Type B pancreatic cell (in vitro differentiated cells): ENCODE measurements at regions not wholly inside any gene's neighbourhood (a gene's known extent, or its start where the extent isn't known, plus 50 kb on each side); places are given as distances from the start of the nearest gene placed in this dataset.

Experiments
- DNase-seq: peaks from one replicate; pipeline ENCODE4 v3.0.0; 2021; ENCODE audit warnings: mixed read lengths; ENCODE audit not compliant: unreplicated experiment; ENCODE audit errors: extremely low spot score
- H3K27ac Mint-ChIP-seq: 2 replicates; pipeline ENCODE4 v1.8.0; 2021; ENCODE audit warnings: mild to moderate bottlenecking, mixed read lengths
- H3K27me3 Mint-ChIP-seq: 2 replicates; pipeline ENCODE4 v1.8.0; 2021; ENCODE audit warnings: mixed read lengths
- H3K36me3 Mint-ChIP-seq: 2 replicates; pipeline ENCODE4 v1.8.0; 2021; ENCODE audit warnings: mixed read lengths
- H3K4me1 Mint-ChIP-seq: one replicate; pipeline ENCODE4 v1.8.0; 2021; ENCODE audit warnings: mixed read lengths; ENCODE audit not compliant: unreplicated experiment
- H3K4me3 Mint-ChIP-seq: 2 replicates; pipeline ENCODE4 v1.8.0; 2021; ENCODE audit warnings: mild to moderate bottlenecking, mixed read lengths
- H3K9me3 Mint-ChIP-seq: 2 replicates; pipeline ENCODE4 v1.8.0; 2021; ENCODE audit warnings: mixed read lengths
- TF ChIP-seq, protein P1 (sequence below): fragments of 200-600 bp; sonication (generic); conservative IDR thresholded peaks from 2 replicates; pipeline ENCODE4 v1.5.0; 2021; ENCODE audit warnings: antibody characterized with exemption, mild to moderate bottlenecking

DNA sequence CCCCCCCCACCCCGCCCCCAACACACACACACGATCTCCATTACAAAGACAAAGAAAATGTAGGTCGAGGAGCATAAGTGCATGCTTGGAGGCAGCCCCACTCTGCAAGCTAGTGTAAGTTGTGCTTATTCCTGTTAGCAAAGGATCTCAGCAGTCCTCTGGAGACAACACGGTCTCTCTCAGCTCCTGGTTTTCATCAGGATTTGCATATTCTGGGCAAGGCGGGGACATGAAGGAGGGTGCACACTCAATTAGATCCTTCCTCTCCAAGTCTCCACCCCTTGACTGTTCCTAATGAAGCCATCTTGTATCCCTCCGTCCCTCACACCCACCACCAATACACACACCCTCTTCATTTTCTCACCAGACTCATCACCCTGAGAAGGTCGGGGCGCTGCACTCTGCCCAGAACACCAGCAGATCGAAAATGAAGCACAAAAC, 63.8 kb downstream of the MRPL46 start:
- no peak overlapping the region for H3K27ac Mint-ChIP-seq

DNA sequence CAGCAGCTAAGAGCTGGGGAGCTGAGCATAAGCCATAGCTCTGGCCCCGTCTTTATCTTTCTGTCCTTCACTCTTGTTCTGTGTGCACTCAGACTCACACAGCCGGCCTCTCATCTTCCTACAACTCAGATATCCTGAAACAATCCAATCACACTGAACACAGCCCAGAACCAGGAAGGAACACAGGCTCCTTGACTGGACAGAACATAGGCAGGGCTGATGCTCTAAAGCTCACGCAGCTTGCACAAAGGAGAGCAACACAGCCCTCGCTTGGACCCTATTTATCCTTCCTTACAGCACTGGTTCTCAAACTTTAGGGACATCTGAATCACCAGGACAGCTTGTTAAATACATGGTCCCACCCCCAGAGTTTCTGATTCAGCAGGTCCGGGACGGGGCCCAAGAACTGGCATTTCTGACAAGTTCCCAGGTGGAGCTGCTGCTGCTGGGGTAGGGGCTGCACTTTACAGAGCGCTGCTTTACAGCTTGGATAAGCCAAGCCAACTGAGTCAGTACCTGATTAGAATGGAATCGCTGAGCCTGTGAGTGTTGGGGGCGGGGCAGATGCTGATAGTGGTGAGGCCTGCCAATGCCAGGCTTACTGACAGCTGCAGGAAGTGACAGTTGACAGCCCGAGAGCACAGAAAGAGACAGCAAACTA, 65.1 kb downstream of the MRPL46 start:
- Mint-ChIP-seq H3K4me3 (no peak overlapping the region), H3K27me3 (peaks cover 49% of the 10 kb centered on the region), H3K27ac (no peak overlapping the region), H3K36me3 (no peaks in the 10 kb centered on the region), H3K4me1 (no peaks in the 10 kb centered on the region), H3K9me3 (no peaks in the 10 kb centered on the region)
- DNase-seq, result no peak
- TF ChIP-seq, protein P1, sequence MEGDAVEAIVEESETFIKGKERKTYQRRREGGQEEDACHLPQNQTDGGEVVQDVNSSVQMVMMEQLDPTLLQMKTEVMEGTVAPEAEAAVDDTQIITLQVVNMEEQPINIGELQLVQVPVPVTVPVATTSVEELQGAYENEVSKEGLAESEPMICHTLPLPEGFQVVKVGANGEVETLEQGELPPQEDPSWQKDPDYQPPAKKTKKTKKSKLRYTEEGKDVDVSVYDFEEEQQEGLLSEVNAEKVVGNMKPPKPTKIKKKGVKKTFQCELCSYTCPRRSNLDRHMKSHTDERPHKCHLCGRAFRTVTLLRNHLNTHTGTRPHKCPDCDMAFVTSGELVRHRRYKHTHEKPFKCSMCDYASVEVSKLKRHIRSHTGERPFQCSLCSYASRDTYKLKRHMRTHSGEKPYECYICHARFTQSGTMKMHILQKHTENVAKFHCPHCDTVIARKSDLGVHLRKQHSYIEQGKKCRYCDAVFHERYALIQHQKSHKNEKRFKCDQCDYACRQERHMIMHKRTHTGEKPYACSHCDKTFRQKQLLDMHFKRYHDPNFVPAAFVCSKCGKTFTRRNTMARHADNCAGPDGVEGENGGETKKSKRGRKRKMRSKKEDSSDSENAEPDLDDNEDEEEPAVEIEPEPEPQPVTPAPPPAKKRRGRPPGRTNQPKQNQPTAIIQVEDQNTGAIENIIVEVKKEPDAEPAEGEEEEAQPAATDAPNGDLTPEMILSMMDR, result no peak

More for the DNA sequence above, 63.8 kb downstream of the MRPL46 start:
- Mint-ChIP-seq H3K9me3 (no peaks in the 10 kb centered on the region), H3K4me1 (no peaks in the 10 kb centered on the region), H3K27me3 (peaks cover 54% of the 10 kb centered on the region), H3K4me3 (no peak overlapping the region), H3K36me3 (no peaks in the 10 kb centered on the region)
- DNase-seq, result no peak
- TF ChIP-seq, protein P1, result no peak

DNA sequence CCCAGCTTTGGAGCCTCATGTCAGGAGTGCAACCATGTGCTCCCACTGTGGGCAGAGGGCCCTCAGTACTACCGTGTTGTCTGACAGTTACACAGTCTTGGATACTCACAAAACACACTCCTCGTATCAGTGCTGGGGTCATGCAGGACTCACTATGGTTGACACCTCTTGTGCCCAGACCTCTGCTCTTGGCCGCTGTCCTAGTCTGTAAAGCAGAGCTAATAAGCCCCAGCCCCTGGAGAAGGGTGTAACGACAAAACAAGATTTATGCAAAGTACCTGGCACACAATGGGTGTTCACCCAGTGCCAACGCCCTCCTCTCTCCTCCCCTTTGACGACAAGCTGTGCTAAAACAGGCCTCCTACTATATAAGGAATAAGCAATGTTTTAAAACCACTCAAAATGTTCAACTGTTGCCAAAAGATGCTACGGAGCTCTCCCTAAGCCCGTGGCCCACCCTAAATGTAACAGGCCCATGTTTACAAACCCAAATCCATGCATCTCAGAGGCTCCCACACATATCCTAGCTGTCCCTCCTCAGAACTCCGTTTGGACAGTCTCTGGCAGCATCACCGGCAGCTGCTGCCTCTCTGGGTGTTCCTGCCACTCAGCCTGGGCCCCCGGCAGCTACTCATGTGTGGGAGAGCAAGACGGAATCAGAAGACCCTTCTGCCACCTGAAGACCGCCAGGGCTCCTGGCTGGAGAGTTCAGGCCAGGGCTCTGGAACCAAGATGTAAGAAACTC, 65.8 kb downstream of the MRPL46 start:
- no peak for DNase-seq
- H3K36me3 Mint-ChIP-seq, result no peaks in the 10 kb centered on the region
- no peaks in the 10 kb centered on the region for H3K9me3 Mint-ChIP-seq
- no peaks in the 10 kb centered on the region for H3K4me1 Mint-ChIP-seq
- H3K27me3 Mint-ChIP-seq, result peaks cover 44% of the 10 kb centered on the region
- no peak overlapping the region for H3K27ac Mint-ChIP-seq
- H3K4me3 Mint-ChIP-seq, result no peak overlapping the region
- TF ChIP-seq, protein P1, result no peak

DNA sequence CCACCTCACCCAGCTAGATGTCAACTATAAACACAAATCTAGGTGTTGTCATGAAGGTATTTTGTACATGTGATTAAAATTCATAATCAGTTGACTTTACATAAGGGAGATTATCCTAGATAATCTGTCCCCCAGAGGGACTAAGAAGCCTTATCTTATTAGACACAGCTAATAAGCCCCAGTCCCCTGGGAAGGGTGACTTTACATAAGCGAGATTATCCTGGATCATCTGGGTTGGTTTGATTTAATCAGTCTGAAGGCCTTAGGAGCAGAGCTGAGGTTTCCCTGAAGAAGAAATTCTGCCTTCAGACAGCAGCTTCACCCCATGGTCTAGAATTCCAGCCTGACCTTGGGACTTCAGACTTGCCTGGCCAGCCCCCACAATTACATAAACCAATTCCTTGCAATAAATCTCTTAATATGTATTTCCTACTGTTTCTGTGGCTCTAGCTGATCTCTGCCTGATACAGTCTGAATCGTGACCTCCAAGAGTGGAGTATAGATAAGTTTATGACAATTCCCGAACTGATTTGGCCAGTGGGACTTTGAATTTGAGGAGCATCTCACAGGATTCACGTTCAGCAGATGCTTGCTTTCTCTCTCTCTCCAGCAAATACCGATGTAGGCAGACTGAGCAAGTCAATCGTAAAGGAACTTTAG, 66.5 kb downstream of the MRPL46 start:
- no peak overlapping the region for H3K4me3 Mint-ChIP-seq
- TF ChIP-seq, protein P1, result no peak
- H3K4me1 Mint-ChIP-seq, result no peaks in the 10 kb centered on the region
- H3K36me3 Mint-ChIP-seq, result no peaks in the 10 kb centered on the region
- H3K27ac Mint-ChIP-seq, result no peak overlapping the region
- no peak for DNase-seq
- H3K27me3 Mint-ChIP-seq, result peaks cover 37% of the 10 kb centered on the region
- H3K9me3 Mint-ChIP-seq, result no peaks in the 10 kb centered on the region

DNA sequence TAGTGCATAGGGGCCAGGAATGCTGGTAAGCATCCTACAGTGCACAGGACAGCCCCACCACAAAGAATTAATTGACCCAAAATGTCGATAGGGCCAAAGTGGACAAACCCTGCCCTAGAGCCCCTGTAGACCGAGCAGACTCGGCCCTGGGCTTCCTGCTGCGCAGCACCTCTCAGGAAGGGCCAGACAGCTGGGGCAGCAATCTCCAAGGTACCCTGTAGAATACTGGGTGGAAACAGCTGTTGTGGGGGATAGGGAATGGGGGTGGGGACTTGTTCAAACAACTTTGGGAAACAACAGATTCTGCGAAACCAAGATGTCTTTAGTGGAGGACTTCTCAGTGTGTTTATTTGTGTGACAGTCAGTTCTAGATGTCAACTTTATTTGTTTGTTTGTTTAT, 67.1 kb downstream of the MRPL46 start:
- no peaks in the 10 kb centered on the region for H3K9me3 Mint-ChIP-seq
- TF ChIP-seq, protein P1, result no peak
- H3K4me1 Mint-ChIP-seq, result no peaks in the 10 kb centered on the region
- peak; percentile 45 for DNase-seq
- no peak overlapping the region for H3K27ac Mint-ChIP-seq
- no peak overlapping the region for H3K4me3 Mint-ChIP-seq
- peaks cover 32% of the 10 kb centered on the region for H3K27me3 Mint-ChIP-seq
- no peaks in the 10 kb centered on the region for H3K36me3 Mint-ChIP-seq
